AG09319 (cell line): ENCODE measurements at regions not wholly inside any gene's neighbourhood (a gene's known extent, or its start where the extent isn't known, plus 50 kb on each side); places are given as distances from the start of the nearest gene placed in this dataset.

ENCODE experiments used
- DNase-seq: peaks from one replicate; pipeline ENCODE4 v3.0.0-alpha.2; 2010; ENCODE audit warnings: low read depth; ENCODE audit errors: extremely low read depth
- TF ChIP-seq, protein P1 (sequence below): IDR thresholded peaks from 2 replicates; pipeline ENCODE4 v1.5.1; 2011; ENCODE audit warnings: low read depth, mild to moderate bottlenecking, inconsistent platforms, low read length, moderate library complexity

DNA sequence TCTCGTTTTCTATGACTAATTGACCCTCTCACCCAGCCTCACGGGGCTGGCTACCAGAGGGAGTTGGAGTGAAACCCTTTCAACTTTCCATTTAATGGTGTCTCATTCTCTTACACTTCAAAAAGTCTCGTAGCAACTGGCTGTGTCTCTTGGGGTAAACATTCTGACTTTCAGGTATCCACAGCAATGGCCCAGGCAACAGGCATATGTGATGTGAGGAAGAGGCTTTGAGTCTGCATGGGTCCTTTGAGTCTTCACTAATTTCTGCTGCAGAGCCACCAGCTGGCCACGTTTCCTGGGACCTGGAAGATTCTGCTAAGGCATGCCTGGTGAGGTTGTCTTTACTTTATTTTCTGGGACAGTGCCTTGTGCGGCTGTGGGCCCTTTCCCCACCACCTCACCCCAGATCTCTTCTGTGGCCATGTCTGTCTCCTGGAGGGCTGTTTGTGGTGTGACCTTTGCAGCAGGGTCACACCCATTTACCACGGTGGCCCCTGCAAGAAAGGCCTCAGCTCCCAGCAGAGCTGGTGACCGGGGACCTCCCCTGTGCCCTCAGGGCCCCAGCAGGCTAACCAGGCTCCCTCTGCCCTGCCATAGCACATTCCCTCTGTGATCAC, 112.5 kb upstream of the FRG1 start:
- TF ChIP-seq, protein P1, sequence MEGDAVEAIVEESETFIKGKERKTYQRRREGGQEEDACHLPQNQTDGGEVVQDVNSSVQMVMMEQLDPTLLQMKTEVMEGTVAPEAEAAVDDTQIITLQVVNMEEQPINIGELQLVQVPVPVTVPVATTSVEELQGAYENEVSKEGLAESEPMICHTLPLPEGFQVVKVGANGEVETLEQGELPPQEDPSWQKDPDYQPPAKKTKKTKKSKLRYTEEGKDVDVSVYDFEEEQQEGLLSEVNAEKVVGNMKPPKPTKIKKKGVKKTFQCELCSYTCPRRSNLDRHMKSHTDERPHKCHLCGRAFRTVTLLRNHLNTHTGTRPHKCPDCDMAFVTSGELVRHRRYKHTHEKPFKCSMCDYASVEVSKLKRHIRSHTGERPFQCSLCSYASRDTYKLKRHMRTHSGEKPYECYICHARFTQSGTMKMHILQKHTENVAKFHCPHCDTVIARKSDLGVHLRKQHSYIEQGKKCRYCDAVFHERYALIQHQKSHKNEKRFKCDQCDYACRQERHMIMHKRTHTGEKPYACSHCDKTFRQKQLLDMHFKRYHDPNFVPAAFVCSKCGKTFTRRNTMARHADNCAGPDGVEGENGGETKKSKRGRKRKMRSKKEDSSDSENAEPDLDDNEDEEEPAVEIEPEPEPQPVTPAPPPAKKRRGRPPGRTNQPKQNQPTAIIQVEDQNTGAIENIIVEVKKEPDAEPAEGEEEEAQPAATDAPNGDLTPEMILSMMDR: no peak

DNA sequence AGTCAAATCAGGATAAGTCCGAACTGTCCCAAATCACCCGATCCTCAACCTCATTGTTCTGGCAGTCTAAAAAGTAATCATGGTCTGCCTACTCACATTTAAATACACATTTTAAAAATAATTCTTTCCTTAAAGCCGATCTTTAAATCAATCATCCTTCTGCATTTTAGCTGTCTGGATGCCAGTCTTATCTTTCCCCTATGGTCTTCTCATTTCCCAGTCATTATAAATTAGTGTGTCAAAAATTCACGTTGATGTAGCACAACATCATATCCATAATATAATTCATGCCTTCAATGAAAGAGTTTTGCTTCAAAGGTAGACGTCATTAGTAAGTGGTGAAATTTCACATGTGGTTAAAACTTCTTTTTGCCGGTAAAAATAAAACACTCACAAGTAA, 108.1 kb upstream of the FRG1 start:
- TF ChIP-seq, protein P1: no peak
- DNase-seq: no peak

More for the DNA sequence above, 112.5 kb upstream of the FRG1 start:
- no peak for DNase-seq

DNA sequence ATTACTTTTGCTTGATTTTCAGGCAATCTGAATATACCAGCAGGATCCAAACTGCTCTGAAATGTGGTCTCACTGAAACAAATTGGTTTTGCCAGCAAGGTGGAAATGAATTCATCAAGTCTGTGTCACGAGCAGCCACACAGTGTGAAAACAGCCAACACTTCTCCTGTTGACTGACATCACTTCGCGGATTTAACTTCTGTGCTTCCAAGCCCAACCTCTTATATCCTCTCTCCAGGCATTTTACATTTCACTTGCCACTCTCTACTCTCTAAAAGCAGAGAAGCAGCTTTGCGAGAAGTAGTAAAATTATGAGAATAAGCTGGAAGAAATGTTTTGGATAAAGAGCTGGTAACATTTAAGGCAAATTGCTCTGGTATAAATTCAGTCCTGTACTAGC, 106.1 kb upstream of the FRG1 start:
- TF ChIP-seq, protein P1: no peak
- DNase-seq: no peak

DNA sequence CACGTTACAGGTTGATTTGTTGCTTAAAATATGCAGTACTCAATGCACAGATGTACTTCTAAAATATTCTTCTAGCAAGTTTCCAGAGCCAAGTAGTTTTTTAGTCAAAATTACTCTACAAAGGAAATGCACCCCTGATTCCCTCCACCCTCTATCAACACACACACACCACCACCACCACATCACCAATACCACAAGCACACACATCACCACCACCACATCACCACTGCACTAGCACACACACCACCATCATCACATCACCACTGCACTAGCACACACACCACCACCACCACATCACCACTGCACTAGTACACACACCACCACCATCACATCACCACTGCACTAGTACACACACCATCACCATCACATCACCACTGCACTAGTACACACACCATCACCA, 105.2 kb upstream of the FRG1 start:
- TF ChIP-seq, protein P1: no peak
- no peak for DNase-seq

DNA sequence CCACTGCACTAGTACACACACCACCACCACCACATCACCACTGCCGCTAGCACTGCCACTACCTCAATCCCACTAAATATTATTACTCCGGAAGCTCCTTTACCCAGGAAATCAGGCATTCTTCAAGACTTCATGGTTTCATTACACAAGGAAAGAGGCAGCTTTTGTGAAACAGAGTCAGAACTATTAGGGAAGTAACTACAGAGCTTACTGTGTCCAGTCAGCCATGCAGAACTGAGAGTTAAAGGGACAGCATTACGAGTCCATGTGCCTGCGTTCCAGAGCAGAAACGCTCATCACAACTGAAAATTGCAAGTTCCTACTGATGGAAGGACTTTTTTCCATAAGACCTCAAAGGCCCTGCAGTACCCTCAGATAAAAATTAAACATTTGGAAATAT, 103.2 kb upstream of the FRG1 start:
- TF ChIP-seq, protein P1: no peak

DNA sequence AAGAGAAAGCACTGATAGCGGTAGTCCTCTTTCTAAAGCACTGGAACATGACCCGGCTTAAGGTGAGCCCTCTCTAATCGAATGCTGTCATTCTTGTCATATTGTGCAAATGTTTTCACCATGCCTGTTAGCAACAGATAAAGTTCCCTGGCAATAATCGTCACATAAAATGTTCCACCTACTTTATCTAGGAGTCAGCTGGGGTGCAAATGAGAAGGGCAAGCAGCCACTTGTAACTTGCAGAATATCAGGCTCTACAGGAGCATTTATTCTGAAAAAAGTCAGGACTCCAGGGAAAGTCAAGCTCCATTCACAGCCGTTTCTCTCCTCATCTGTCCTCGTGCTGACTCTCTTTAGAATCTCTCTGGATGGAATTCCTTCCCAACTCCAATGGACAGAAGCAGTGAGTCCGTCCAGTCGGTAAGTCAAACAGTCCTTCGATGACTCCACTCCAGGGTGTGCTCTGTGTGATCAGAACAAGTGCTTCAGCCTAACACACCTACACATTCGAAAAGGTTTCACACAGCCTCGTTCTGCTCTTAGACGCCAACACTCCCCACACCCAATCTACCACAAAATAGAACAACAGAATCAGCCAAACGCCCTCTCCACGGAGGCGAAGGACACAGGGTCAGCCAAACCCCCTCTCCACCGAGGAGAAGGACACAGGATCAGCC, 101.7 kb upstream of the FRG1 start:
- DNase-seq: no peak
- TF ChIP-seq, protein P1: no peak

More for the DNA sequence above, 103.2 kb upstream of the FRG1 start:
- no peak for DNase-seq

DNA sequence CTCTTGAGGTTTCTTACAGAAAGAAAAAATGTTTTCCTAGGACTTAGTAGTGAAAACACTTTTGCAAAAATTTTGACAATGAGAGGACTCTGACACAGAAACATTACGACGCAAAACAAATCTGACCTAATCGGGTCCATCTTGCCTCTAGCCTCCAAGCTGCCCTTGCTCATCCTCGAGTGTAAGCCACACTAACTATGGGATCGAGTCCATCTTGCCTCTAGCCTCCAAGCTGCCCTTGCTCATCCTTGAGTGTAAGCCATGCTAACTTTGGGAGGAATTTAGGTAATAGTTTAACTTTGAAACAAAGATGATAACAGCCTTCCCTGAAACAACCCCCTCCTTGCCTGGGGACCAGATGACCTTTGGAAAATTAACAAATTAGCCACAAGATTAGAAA, 100.3 kb upstream of the FRG1 start:
- no peak for DNase-seq
- TF ChIP-seq, protein P1: no peak
